Adrenal gland (tissue), 5 donors: ENCODE measurements at regions not wholly inside any gene's neighbourhood (a gene's known extent, or its start where the extent isn't known, plus 50 kb on each side); places are given as distances from the start of the nearest gene placed in this dataset.

Experiments
- CTCF ChIP-seq, 6 experiments: fragments of 450-650 bp in 4 of 6; fragments of 200-600 bp in 2 of 6; sonication (generic) in 1 of 6; IDR thresholded peaks; 1 replicate in 5 of 6; 2 replicates in 1 of 6; pipeline versions ENCODE4 v1.5.1 to v1.8.0; 2016 to 2021; ENCODE audit warnings: antibody characterized with exemption in 6 of 6, mild to moderate bottlenecking in 2 of 6, moderate library complexity in 1 of 6
- POLR2A ChIP-seq, 2 donors: fragments of 450-650 bp; IDR thresholded peaks; one replicate each; pipeline ENCODE4 v1.6.1; 2017; ENCODE audit warnings: antibody characterized with exemption in 2 of 2, mild to moderate bottlenecking in 2 of 2, moderate library complexity in 1 of 2
- donor health status: DM: no; HTN: no; CAD: no.

GRCh38 chr5:54659700-54660131 is 142.2 kb downstream of the SNX18 start:
- TF ChIP-seq CTCF (IDR thresholded peaks at IDR 0.05) (no peak), POLR2A (IDR thresholded peaks at IDR 0.05) (no peak)
